ENCODE measurements at regions not wholly inside any gene's neighbourhood (a gene's known extent, or its start where the extent isn't known, plus 50 kb on each side); places are given as distances from the start of the nearest gene placed in this dataset.

- DNase-seq, result no peak
Measured at GRCh38 chr3:135805752-135806151, 159.8 kb upstream of the PPP2R3A start.

- DNase-seq, result no peak
Measured at GRCh38 chr3:135806317-135806716, 159.2 kb upstream of the PPP2R3A start.

- no peak for DNase-seq
Measured at GRCh38 chr3:135807879-135808278, 157.6 kb upstream of the PPP2R3A start.

- no peak for DNase-seq
Measured at GRCh38 chr3:135809021-135809634, 156.4 kb upstream of the PPP2R3A start.

- DNase-seq, result no peak
Measured at GRCh38 chr3:135811651-135812050, 153.9 kb upstream of the PPP2R3A start.

- DNase-seq, result no peak
Measured at GRCh38 chr3:135812057-135812456, 153.5 kb upstream of the PPP2R3A start.

- DNase-seq, result no peak
Measured at GRCh38 chr3:135834465-135834864, 131.1 kb upstream of the PPP2R3A start.

- no peak for DNase-seq
Measured at GRCh38 chr3:135837977-135838631, 127.4 kb upstream of the PPP2R3A start.

- no peak for DNase-seq
Measured at GRCh38 chr3:135840436-135840835, 125.1 kb upstream of the PPP2R3A start.

GRCh38 chr3:135844386-135844785, 121.1 kb upstream of the PPP2R3A start:
- DNase-seq, result no peak

- DNase-seq, result no peak
Measured at GRCh38 chr3:135848051-135848450, 117.5 kb upstream of the PPP2R3A start.

GRCh38 chr3:135849827-135850226, 115.7 kb upstream of the PPP2R3A start:
- no peak for DNase-seq

GRCh38 chr3:135851201-135852081, 114.1 kb upstream of the PPP2R3A start:
- DNase-seq, result no peak

GRCh38 chr3:135853981-135854380, 111.5 kb upstream of the PPP2R3A start:
- DNase-seq, result no peak

GRCh38 chr3:135860761-135861160, 104.8 kb upstream of the PPP2R3A start:
- no peak for DNase-seq

GRCh38 chr3:135862361-135862760, 103.2 kb upstream of the PPP2R3A start:
- no peak for DNase-seq

GRCh38 chr3:135864060-135864459, 101.5 kb upstream of the PPP2R3A start:
- no peak for DNase-seq

- no peak for DNase-seq
Measured at GRCh38 chr3:135865085-135865484, 100.4 kb upstream of the PPP2R3A start.

- no peak for DNase-seq
Measured at GRCh38 chr3:135865553-135865952, 100.0 kb upstream of the PPP2R3A start.

- DNase-seq, result no peak
Measured at GRCh38 chr3:135867911-135868310, 97.6 kb upstream of the PPP2R3A start.

GRCh38 chr3:135868801-135869200, 96.7 kb upstream of the PPP2R3A start:
- no peak for DNase-seq

GRCh38 chr3:135869439-135870105, 96.0 kb upstream of the PPP2R3A start:
- DNase-seq, result no peak

- no peak for DNase-seq
Measured at GRCh38 chr3:135871311-135871710, 94.2 kb upstream of the PPP2R3A start.
